Caco-2 (cell line): ENCODE measurements at regions not wholly inside any gene's neighbourhood (a gene's known extent, or its start where the extent isn't known, plus 50 kb on each side); places are given as distances from the start of the nearest gene placed in this dataset.

Experiments
- BruUV-seq: library from RNA; stranded (reverse); fragments of 400-500 nt; replicated peaks from 2 replicates; lab custom pipeline; 2021; lab: Mats Ljungman, UMichigan
- CTCF ChIA-PET: fragments of 300-600 bp; sonication (Branson Sonifier 250); formaldehyde crosslinking; loops from one replicate; lab custom pipeline; 2022; ENCODE audit warnings: antibody characterized with exemption; lab: Charles Lee
- POLR2A ChIA-PET: fragments of 300-600 bp; sonication (Branson Sonifier 250); formaldehyde crosslinking; loops from one replicate; lab custom pipeline; 2022; ENCODE audit warnings: antibody characterized with exemption; lab: Charles Lee
- DNase-seq, 2 experiments: peaks; one replicate each; pipeline versions ENCODE4 v3.0.0 to v3.0.0-alpha.2; 2020 to 2022
- H3K27me3 ChIP-seq: replicated peaks from 2 replicates; pipeline ENCODE4 v1.6.0; 2011; ENCODE audit warnings: low read length; ENCODE audit not compliant: control insufficient read depth, insufficient read depth
- H3K36me3 ChIP-seq: 2 replicates; pipeline ENCODE4 v1.5.1; 2011; ENCODE audit warnings: low read length; ENCODE audit not compliant: control insufficient read depth, insufficient read depth
- H3K4me1 ChIP-seq: fragments of 250-450 bp; sonication (Bioruptor Pico); 2 replicates; pipeline ENCODE4 v1.5.1; 2020; ENCODE audit warnings: mild to moderate bottlenecking
- H3K4me3 ChIP-seq: 2 replicates; pipeline ENCODE4 v1.5.1; 2011; ENCODE audit warnings: low read depth, mild to moderate bottlenecking, control low read depth, low read length
- H3K9me3 ChIP-seq: fragments of 250-450 bp; sonication (Bioruptor Pico); 2 replicates; pipeline ENCODE4 v1.5.1; 2020; ENCODE audit warnings: mild to moderate bottlenecking, moderate library complexity
- H3K27ac Mint-ChIP-seq: one replicate; pipeline ENCODE4 v1.8.0; 2022; ENCODE audit warnings: mixed read lengths; ENCODE audit not compliant: unreplicated experiment
- H3K27me3 Mint-ChIP-seq: one replicate; pipeline ENCODE4 v1.8.0; 2022; ENCODE audit warnings: mixed read lengths; ENCODE audit not compliant: insufficient read depth, unreplicated experiment
- H3K36me3 Mint-ChIP-seq: one replicate; pipeline ENCODE4 v1.8.0; 2022; ENCODE audit warnings: mild to moderate bottlenecking, mixed read lengths; ENCODE audit not compliant: insufficient read depth, unreplicated experiment
- H3K4me1 Mint-ChIP-seq: one replicate; pipeline ENCODE4 v1.8.0; 2022; ENCODE audit warnings: low read depth, mixed read lengths; ENCODE audit not compliant: unreplicated experiment
- H3K4me3 Mint-ChIP-seq: one replicate; pipeline ENCODE4 v1.8.0; 2022; ENCODE audit warnings: mild to moderate bottlenecking, moderate library complexity, mixed read lengths; ENCODE audit not compliant: unreplicated experiment
- H3K9me3 Mint-ChIP-seq: one replicate; pipeline ENCODE4 v1.8.0; 2022; ENCODE audit warnings: mixed read lengths; ENCODE audit not compliant: unreplicated experiment
- intact Hi-C: fragments of 100-400 bp; cut with micrococcal nuclease; formaldehyde crosslinking; loops from one replicate; pipeline ENCODE4 v1.10.0; 2022; ENCODE audit not compliant: unreplicated experiment
- TF ChIP-seq, protein P1 (sequence below), 2 experiments: fragments of 200-600 bp in 1 of 2; IDR thresholded peaks; 1 replicate in 1 of 2; 2 replicates in 1 of 2; pipeline versions ENCODE4 v1.5.1 to v1.8.0; 2011 to 2022; ENCODE audit warnings: antibody characterized with exemption in 1 of 2, control low read depth in 1 of 2, inconsistent platforms in 1 of 2, low read depth in 1 of 2, low read length in 1 of 2, mild to moderate bottlenecking in 1 of 2, moderate library complexity in 1 of 2; ENCODE audit not compliant: insufficient read depth in 1 of 2, severe bottlenecking in 1 of 2, unreplicated experiment in 1 of 2

- POLR2A ChIA-PET: no interaction called here
- TF ChIP-seq, protein P1, sequence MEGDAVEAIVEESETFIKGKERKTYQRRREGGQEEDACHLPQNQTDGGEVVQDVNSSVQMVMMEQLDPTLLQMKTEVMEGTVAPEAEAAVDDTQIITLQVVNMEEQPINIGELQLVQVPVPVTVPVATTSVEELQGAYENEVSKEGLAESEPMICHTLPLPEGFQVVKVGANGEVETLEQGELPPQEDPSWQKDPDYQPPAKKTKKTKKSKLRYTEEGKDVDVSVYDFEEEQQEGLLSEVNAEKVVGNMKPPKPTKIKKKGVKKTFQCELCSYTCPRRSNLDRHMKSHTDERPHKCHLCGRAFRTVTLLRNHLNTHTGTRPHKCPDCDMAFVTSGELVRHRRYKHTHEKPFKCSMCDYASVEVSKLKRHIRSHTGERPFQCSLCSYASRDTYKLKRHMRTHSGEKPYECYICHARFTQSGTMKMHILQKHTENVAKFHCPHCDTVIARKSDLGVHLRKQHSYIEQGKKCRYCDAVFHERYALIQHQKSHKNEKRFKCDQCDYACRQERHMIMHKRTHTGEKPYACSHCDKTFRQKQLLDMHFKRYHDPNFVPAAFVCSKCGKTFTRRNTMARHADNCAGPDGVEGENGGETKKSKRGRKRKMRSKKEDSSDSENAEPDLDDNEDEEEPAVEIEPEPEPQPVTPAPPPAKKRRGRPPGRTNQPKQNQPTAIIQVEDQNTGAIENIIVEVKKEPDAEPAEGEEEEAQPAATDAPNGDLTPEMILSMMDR (IDR thresholded peaks at IDR 0.05; ENCODE audit: insufficient read depth in 1 of 2, low read depth in 1 of 2, low read length in 1 of 2, severe bottlenecking in 1 of 2, unreplicated experiment in 1 of 2): no peak
- Mint-ChIP-seq H3K27ac (no peak overlapping the region), H3K4me3 (no peak overlapping the region), H3K27me3 (no peaks in the 10 kb centered on the region), H3K4me1 (no peaks in the 10 kb centered on the region), H3K9me3 (no peaks in the 10 kb centered on the region), H3K36me3 (no peaks in the 10 kb centered on the region)
- H3K4me1 ChIP-seq: no peaks in the 10 kb centered on the region
- no peak overlapping the region for H3K4me3 ChIP-seq
- intact Hi-C loops: no loop called here
- no peaks in the 10 kb centered on the region for H3K9me3 ChIP-seq
- BruUV-seq: no TSS peak
- H3K27me3 ChIP-seq: no peaks in the 10 kb centered on the region
- H3K36me3 ChIP-seq: no peaks in the 10 kb centered on the region
- DNase-seq: no peak
- CTCF ChIA-PET: no interaction called here
Measured at GRCh38 chr9:82458296-82458695, 469.7 kb downstream of the SPATA31D1 start.

- no TSS peak for BruUV-seq
- Histone ChIP-seq H3K27me3 (no peaks in the 10 kb centered on the region), H3K36me3 (no peaks in the 10 kb centered on the region), H3K4me1 (no peaks in the 10 kb centered on the region), H3K9me3 (no peaks in the 10 kb centered on the region), H3K4me3 (no peak overlapping the region)
- DNase-seq: peak; percentile 17 to 26
- intact Hi-C loops: no loop called here
- TF ChIP-seq, protein P1 (IDR thresholded peaks at IDR 0.05; ENCODE audit: insufficient read depth in 1 of 2, low read depth in 1 of 2, low read length in 1 of 2, severe bottlenecking in 1 of 2, unreplicated experiment in 1 of 2): no peak
- POLR2A ChIA-PET: no interaction called here
- Mint-ChIP-seq H3K27me3 (no peaks in the 10 kb centered on the region), H3K4me3 (no peak overlapping the region), H3K27ac (no peak overlapping the region), H3K9me3 (no peaks in the 10 kb centered on the region), H3K4me1 (no peaks in the 10 kb centered on the region), H3K36me3 (no peaks in the 10 kb centered on the region)
- CTCF ChIA-PET: no interaction called here
Measured at GRCh38 chr9:82466616-82467260, 478.2 kb downstream of the SPATA31D1 start.

DNA sequence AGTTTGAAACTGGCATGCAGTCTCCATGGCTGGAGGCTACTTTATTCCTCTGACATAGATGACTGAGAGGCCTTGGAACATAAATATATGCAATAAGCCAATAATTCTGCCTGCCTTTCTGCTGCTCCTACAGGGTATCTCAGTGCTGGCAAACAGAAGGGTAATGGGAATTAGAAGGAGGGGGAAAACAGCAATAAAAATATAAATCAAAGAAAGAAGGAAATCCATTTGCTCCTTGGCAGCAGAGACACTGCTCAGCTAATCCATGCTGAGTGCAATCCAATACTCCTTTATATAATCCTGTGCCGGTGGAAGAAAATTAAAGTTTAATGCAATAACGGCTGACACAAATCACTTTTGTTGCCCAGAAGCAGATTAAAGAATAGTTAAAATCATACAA is 478.9 kb downstream of the SPATA31D1 start:
- no TSS peak for BruUV-seq
- Histone ChIP-seq H3K36me3 (no peaks in the 10 kb centered on the region), H3K4me1 (no peaks in the 10 kb centered on the region), H3K4me3 (no peak overlapping the region), H3K9me3 (no peaks in the 10 kb centered on the region), H3K27me3 (no peaks in the 10 kb centered on the region)
- Mint-ChIP-seq H3K4me3 (no peak overlapping the region), H3K27ac (no peak overlapping the region), H3K27me3 (no peaks in the 10 kb centered on the region), H3K4me1 (no peaks in the 10 kb centered on the region), H3K36me3 (no peaks in the 10 kb centered on the region), H3K9me3 (no peaks in the 10 kb centered on the region)
- TF ChIP-seq, protein P1 (IDR thresholded peaks at IDR 0.05; ENCODE audit: insufficient read depth in 1 of 2, low read depth in 1 of 2, low read length in 1 of 2, severe bottlenecking in 1 of 2, unreplicated experiment in 1 of 2): no peak
- no peak for DNase-seq
- POLR2A ChIA-PET: no interaction called here
- intact Hi-C loops: no loop called here
- CTCF ChIA-PET: no interaction called here
